Mesenchymal stem cell (in vitro differentiated cells and primary cell): ENCODE measurements at regions not wholly inside any gene's neighbourhood (a gene's known extent, or its start where the extent isn't known, plus 50 kb on each side); places are given as distances from the start of the nearest gene placed in this dataset.

Source experiments
- DNase-seq: peaks from one replicate; pipeline ENCODE4 v3.0.0-alpha.2; 2013
- H2AFZ ChIP-seq: one replicate; pipeline ENCODE4 v1.6.1; 2013; ENCODE audit warnings: low read depth, mild to moderate bottlenecking, control low read depth, inconsistent platforms, low read length, moderate library complexity
- H2AK5ac ChIP-seq: 2 replicates; pipeline ENCODE4 v1.6.1; 2013; ENCODE audit warnings: low read length, moderate library complexity, mild to moderate bottlenecking, inconsistent platforms; ENCODE audit not compliant: severe bottlenecking
- H2BK120ac ChIP-seq: one replicate; pipeline ENCODE4 v1.6.1; 2013; ENCODE audit warnings: low read depth, mild to moderate bottlenecking, inconsistent platforms, low read length, moderate library complexity
- H2BK12ac ChIP-seq, 2 experiments: one replicate each; pipeline ENCODE4 v1.6.1; 2013; ENCODE audit warnings: inconsistent platforms in 2 of 2, low read length in 2 of 2, mild to moderate bottlenecking in 2 of 2, moderate library complexity in 2 of 2, control low read depth in 1 of 2
- H2BK15ac ChIP-seq: one replicate; pipeline ENCODE4 v1.6.1; 2013; ENCODE audit warnings: mild to moderate bottlenecking, low read depth, inconsistent platforms; ENCODE audit not compliant: poor library complexity, severe bottlenecking
- H2BK5ac ChIP-seq: 2 replicates; pipeline ENCODE4 v1.6.1; 2013; ENCODE audit warnings: low read depth, mild to moderate bottlenecking, low read length, control low read depth, inconsistent platforms; ENCODE audit not compliant: poor library complexity, severe bottlenecking
- H3K14ac ChIP-seq, 2 experiments: one replicate each; pipeline ENCODE4 v1.6.1; 2013; ENCODE audit warnings: inconsistent platforms in 2 of 2, low read length in 2 of 2, control low read depth in 1 of 2, mild to moderate bottlenecking in 1 of 2, moderate library complexity in 1 of 2
- H3K18ac ChIP-seq, 2 experiments: one replicate each; pipeline ENCODE4 v1.6.1; 2013; ENCODE audit warnings: inconsistent platforms in 2 of 2, low read length in 2 of 2, control low read depth in 1 of 2, low read depth in 1 of 2, mild to moderate bottlenecking in 1 of 2
- H3K23ac ChIP-seq, 2 experiments: one replicate each; pipeline ENCODE4 v1.6.1; 2013; ENCODE audit warnings: inconsistent platforms in 2 of 2, low read length in 2 of 2, mild to moderate bottlenecking in 2 of 2, moderate library complexity in 2 of 2, control low read depth in 1 of 2
- H3K27ac ChIP-seq: 2 replicates; pipeline ENCODE4 v1.5.1; 2013; ENCODE audit warnings: mild to moderate bottlenecking, moderate library complexity, low read length, control low read depth, inconsistent platforms; ENCODE audit not compliant: poor library complexity, severe bottlenecking
- H3K27me3 ChIP-seq, 2 experiments: 2 replicates each; pipeline versions ENCODE4 v1.6.1 to v1.7.0; 2013; ENCODE audit warnings: low read length in 2 of 2, mild to moderate bottlenecking in 2 of 2, moderate library complexity in 2 of 2, control low read depth in 1 of 2, inconsistent platforms in 1 of 2; ENCODE audit not compliant: control insufficient read depth in 1 of 2, insufficient read depth in 1 of 2
- H3K36me3 ChIP-seq, 2 experiments: 2 replicates each; pipeline versions ENCODE4 v1.6.1 to v1.7.0; 2013; ENCODE audit warnings: low read length in 2 of 2, control low read depth in 1 of 2, inconsistent platforms in 1 of 2, low read depth in 1 of 2, mild to moderate bottlenecking in 1 of 2; ENCODE audit not compliant: insufficient read depth in 2 of 2, control insufficient read depth in 1 of 2
- H3K4ac ChIP-seq, 2 experiments: one replicate each; pipeline ENCODE4 v1.6.1; 2013; ENCODE audit warnings: inconsistent platforms in 2 of 2, low read length in 2 of 2, mild to moderate bottlenecking in 2 of 2, moderate library complexity in 2 of 2, control low read depth in 1 of 2, low read depth in 1 of 2
- H3K4me1 ChIP-seq: 2 replicates; pipeline ENCODE4 v1.6.1; 2013; ENCODE audit warnings: low read depth, low read length, control low read depth; ENCODE audit not compliant: control insufficient read depth, insufficient read depth
- H3K4me2 ChIP-seq: 2 replicates; pipeline ENCODE4 v1.6.1; 2013; ENCODE audit warnings: low read length, mild to moderate bottlenecking, inconsistent platforms; ENCODE audit not compliant: poor library complexity, severe bottlenecking
- H3K4me3 ChIP-seq, 2 experiments: 2 replicates each; pipeline versions ENCODE4 v1.5.1 to v1.7.0; 2013; ENCODE audit warnings: low read length in 2 of 2, mild to moderate bottlenecking in 2 of 2, control low read depth in 1 of 2, low read depth in 1 of 2; ENCODE audit not compliant: insufficient read depth in 1 of 2
- H3K79me1 ChIP-seq: replicated peaks from 2 replicates; pipeline ENCODE4 v1.6.1; 2013; ENCODE audit warnings: mild to moderate bottlenecking, control low read depth, low read length, inconsistent platforms; ENCODE audit not compliant: poor library complexity, severe bottlenecking
- H3K9ac ChIP-seq: 2 replicates; pipeline ENCODE4 v1.7.0; 2013; ENCODE audit warnings: mild to moderate bottlenecking, low read length, moderate library complexity
- H3K9me3 ChIP-seq: 2 replicates; pipeline ENCODE4 v1.7.0; 2013; ENCODE audit warnings: mild to moderate bottlenecking, low read length; ENCODE audit not compliant: control insufficient read depth
- H4K8ac ChIP-seq: one replicate; pipeline ENCODE4 v1.6.1; 2013; ENCODE audit warnings: inconsistent platforms, mild to moderate bottlenecking, low read length, moderate library complexity
- H4K91ac ChIP-seq: one replicate; pipeline ENCODE4 v1.6.1; 2013; ENCODE audit warnings: mild to moderate bottlenecking, low read length, inconsistent platforms
- WGBS: methylation state at CpG from one replicate; pipeline ENCODE4 v1.1.7; 2013; ENCODE audit warnings: mixed read lengths; 5-methylcytosine and 5-hydroxymethylcytosine counted together

DNA sequence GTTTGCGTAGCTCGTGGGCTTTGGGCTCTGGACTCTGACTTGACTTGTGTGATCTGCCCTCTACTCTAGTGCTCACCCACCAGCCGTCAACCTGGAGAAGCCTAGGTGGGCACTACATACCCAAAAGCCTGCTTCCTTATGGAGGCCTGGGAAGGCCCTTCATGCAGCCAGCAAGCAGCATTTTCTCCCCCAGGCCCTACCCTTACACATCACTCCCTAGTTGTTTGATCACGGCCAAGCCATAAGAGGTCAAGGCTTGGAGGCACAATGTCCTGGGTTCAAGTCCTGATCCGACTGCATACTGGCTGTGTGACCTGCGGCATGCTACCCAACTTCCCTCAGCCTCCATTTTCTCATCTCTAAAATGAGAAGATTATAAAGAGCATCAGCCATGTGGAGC lies 151.3 kb upstream of the EGFLAM start:
- no peak overlapping the region for H3K4me3 ChIP-seq
- H3K27me3 ChIP-seq, result peaks cover 0 to 13% of the 10 kb centered on the region in 2 experiments
- no peak overlapping the region for H2BK15ac ChIP-seq
- H3K18ac ChIP-seq, result no peak overlapping the region
- no peak overlapping the region for H2AK5ac ChIP-seq
- no peak for DNase-seq
- H3K27ac ChIP-seq, result no peak overlapping the region
- no peak overlapping the region for H3K4ac ChIP-seq
- H3K23ac ChIP-seq, result no peak overlapping the region
- H3K14ac ChIP-seq, result no peak overlapping the region
- peaks cover 4% of the 10 kb centered on the region for H3K4me1 ChIP-seq
- H3K79me1 ChIP-seq, result no peaks in the 10 kb centered on the region
- H2BK5ac ChIP-seq, result no peak overlapping the region
- no peak overlapping the region for H3K9ac ChIP-seq
- H2AFZ ChIP-seq, result no peak overlapping the region
- no peak overlapping the region for H4K8ac ChIP-seq
- H3K4me2 ChIP-seq, result no peak overlapping the region
- H3K9me3 ChIP-seq, result no peaks in the 10 kb centered on the region
- H3K36me3 ChIP-seq, result no peaks in the 10 kb centered on the region
- no peak overlapping the region for H2BK120ac ChIP-seq
- H4K91ac ChIP-seq, result no peak overlapping the region
- WGBS, result 90% methylated on average over 4 of the region's 6 CpGs
- H2BK12ac ChIP-seq, result no peak overlapping the region

DNA sequence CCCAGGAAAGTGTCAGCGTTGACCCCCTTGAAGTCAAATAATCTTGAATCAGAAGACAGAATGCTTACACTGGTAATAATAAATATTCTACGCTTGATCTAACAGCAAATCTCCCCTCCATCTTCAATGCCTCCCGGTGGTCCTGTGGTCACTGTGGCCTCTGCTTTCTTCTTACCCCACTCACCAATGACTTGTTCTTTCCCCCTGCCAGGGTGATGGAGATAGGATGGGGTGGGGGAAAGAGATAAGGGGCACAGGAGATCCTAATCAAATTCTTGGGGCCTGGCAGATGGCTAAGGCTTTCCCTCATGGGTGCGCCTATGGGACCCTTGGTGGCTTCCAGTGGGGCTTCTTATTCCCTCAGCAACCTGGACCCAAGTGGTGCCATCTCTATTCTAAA lies 152.6 kb upstream of the EGFLAM start:
- Histone ChIP-seq H2BK120ac (peak overlapping the region; percentile 21), H4K91ac (no peak overlapping the region), H2AK5ac (no peak overlapping the region), H3K27ac (no peak overlapping the region), H3K18ac (no peak overlapping the region), H3K27me3 (peaks cover 0 to 17% of the 10 kb centered on the region in 2 experiments), H2AFZ (no peak overlapping the region), H4K8ac (no peak overlapping the region), H2BK12ac (peak overlapping the region in 1 of 2 experiments; percentile 15), H3K9ac (no peak overlapping the region), H3K4ac (no peak overlapping the region), H3K9me3 (no peaks in the 10 kb centered on the region), H3K79me1 (no peaks in the 10 kb centered on the region), H3K4me3 (peak overlapping the region in 1 of 2 experiments; percentile 14), H3K23ac (no peak overlapping the region), H3K4me2 (no peak overlapping the region), H3K14ac (no peak overlapping the region), H2BK5ac (no peak overlapping the region), H3K36me3 (no peaks in the 10 kb centered on the region), H2BK15ac (no peak overlapping the region), H3K4me1 (peaks cover 4% of the 10 kb centered on the region)
- 100% methylated on average over 3 of the region's 4 CpGs for WGBS
- no peak for DNase-seq

DNA sequence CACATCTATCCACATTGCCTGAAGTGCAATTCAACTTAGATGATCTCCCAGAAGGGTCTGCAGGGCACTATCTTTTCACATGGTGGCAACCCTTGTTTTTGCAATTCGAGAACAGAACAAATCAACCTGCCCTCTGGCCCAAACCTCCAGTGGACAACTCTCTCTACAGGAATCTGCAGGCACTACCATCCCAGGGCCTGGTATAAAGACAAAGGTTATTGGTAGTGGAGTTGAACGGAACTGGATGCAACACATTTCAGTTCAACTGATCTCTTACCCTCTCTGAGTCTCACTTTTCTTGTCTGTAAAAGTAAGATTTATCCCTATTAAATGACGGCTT lies 153.2 kb upstream of the EGFLAM start:
- H3K4ac ChIP-seq, result no peak overlapping the region
- no peak overlapping the region for H2AK5ac ChIP-seq
- H4K8ac ChIP-seq, result no peak overlapping the region
- H3K9ac ChIP-seq, result no peak overlapping the region
- H3K27me3 ChIP-seq, result peaks cover 0 to 23% of the 10 kb centered on the region in 2 experiments
- H4K91ac ChIP-seq, result peak overlapping the region; percentile 11
- H3K18ac ChIP-seq, result peak overlapping the region; percentile 1 to 57
- no peak overlapping the region for H3K4me3 ChIP-seq
- no peak overlapping the region for H2AFZ ChIP-seq
- H3K4me2 ChIP-seq, result no peak overlapping the region
- no peak overlapping the region for H2BK5ac ChIP-seq
- no peak overlapping the region for H2BK120ac ChIP-seq
- no peaks in the 10 kb centered on the region for H3K79me1 ChIP-seq
- peak overlapping the region; percentile 18 to 61 for H2BK12ac ChIP-seq
- no peaks in the 10 kb centered on the region for H3K9me3 ChIP-seq
- H2BK15ac ChIP-seq, result no peak overlapping the region
- no peak overlapping the region for H3K27ac ChIP-seq
- H3K4me1 ChIP-seq, result peaks cover 4% of the 10 kb centered on the region
- WGBS, result 71% methylated on average over 1 of the region's 3 CpGs
- no peak overlapping the region for H3K23ac ChIP-seq
- peak overlapping the region in 1 of 2 experiments; percentile 3 for H3K14ac ChIP-seq
- no peaks in the 10 kb centered on the region for H3K36me3 ChIP-seq
- no peak for DNase-seq

DNA sequence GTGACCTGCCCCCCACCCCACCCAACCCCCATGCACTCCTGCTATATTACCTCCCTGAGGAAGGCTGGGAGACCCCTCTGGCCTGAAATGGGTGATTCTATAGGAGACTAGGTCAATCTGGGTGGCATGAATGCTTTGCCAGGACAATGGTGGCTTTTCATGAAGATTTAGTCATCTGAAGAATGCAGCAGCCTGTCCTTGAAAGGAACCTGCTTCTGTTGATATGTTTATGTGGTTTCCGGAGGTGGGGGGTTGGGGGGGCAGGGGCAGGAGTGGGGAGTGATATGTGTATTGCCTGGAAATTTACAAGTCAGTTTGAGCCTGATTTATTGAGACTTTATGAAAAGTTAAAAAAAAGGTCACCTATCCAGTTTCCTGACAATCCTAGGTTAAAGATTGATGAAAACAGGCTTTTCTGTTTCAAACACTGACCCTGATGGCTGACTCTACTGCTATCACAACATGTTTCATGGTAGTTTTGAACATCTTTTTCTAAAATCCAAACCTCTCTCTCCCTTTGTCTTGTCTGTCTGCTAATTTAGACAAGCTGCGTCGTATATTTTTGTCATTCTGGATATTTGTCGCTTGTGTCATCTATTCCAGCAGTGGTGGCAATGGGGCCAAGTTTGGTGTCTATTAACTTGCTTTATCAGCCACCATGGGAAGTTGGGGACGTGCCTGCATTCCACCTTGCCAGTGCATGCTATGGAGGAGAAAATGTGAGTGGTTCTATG lies 153.7 kb upstream of the EGFLAM start:
- WGBS, result 55% methylated on average over 5 of the region's 5 CpGs
- H3K4ac ChIP-seq, result no peak overlapping the region
- H3K9ac ChIP-seq, result no peak overlapping the region
- H3K9me3 ChIP-seq, result no peaks in the 10 kb centered on the region
- DNase-seq, result peak; percentile 47
- no peak overlapping the region for H4K8ac ChIP-seq
- peak overlapping the region in 1 of 2 experiments; percentile 61 for H2BK12ac ChIP-seq
- no peak overlapping the region for H3K4me2 ChIP-seq
- peak overlapping the region; percentile 11 for H4K91ac ChIP-seq
- H2BK15ac ChIP-seq, result no peak overlapping the region
- H3K18ac ChIP-seq, result peak overlapping the region; percentile 2 to 57
- peaks cover 4% of the 10 kb centered on the region for H3K4me1 ChIP-seq
- no peaks in the 10 kb centered on the region for H3K79me1 ChIP-seq
- H3K23ac ChIP-seq, result no peak overlapping the region
- H3K4me3 ChIP-seq, result no peak overlapping the region
- no peaks in the 10 kb centered on the region for H3K36me3 ChIP-seq
- H2BK120ac ChIP-seq, result no peak overlapping the region
- peaks cover 0 to 25% of the 10 kb centered on the region in 2 experiments for H3K27me3 ChIP-seq
- peak overlapping the region in 1 of 2 experiments; percentile 3 for H3K14ac ChIP-seq
- H2AK5ac ChIP-seq, result no peak overlapping the region
- H3K27ac ChIP-seq, result peak overlapping the region; percentile 3
- H2AFZ ChIP-seq, result no peak overlapping the region
- H2BK5ac ChIP-seq, result no peak overlapping the region
